Activated CD8-positive, alpha-beta memory T cell treated with anti-CD3 and anti-CD28 coated beads, Interleukin-2, amount 10 ng/mL, durations not matched to agents 7 days and 5 days (primary cell): ENCODE measurements at regions not wholly inside any gene's neighbourhood (a gene's known extent, or its start where the extent isn't known, plus 50 kb on each side); places are given as distances from the start of the nearest gene placed in this dataset.

Experiments
- ATAC-seq: fragments of 150-1000 bp; cut with Tn5 transposase; one replicate; pipeline ENCODE4 v1.10.0; 2021; ENCODE audit warnings: moderate library complexity
- CTCF ChIA-PET: fragments of 350-600 bp; sonication (Branson Sonifier 250); formaldehyde crosslinking; loops from one replicate; lab custom pipeline; 2021; ENCODE audit warnings: antibody characterized with exemption; lab: Charles Lee
- DNase-seq: peaks from one replicate; pipeline ENCODE4 v3.0.0-alpha.2; 2020
- H3K27ac Mint-ChIP-seq: one replicate; pipeline ENCODE4 v1.8.0; 2021; ENCODE audit warnings: mild to moderate bottlenecking, mixed read lengths
- H3K27me3 Mint-ChIP-seq: one replicate; pipeline ENCODE4 v1.8.0; 2021; ENCODE audit warnings: mixed read lengths
- H3K36me3 Mint-ChIP-seq: one replicate; pipeline ENCODE4 v1.8.0; 2021; ENCODE audit warnings: mild to moderate bottlenecking, mixed read lengths
- H3K4me1 Mint-ChIP-seq: one replicate; pipeline ENCODE4 v1.8.0; 2021; ENCODE audit warnings: mixed read lengths
- H3K4me3 Mint-ChIP-seq: one replicate; pipeline ENCODE4 v1.8.0; 2021; ENCODE audit warnings: mild to moderate bottlenecking, moderate library complexity, mixed read lengths
- H3K9me3 Mint-ChIP-seq: one replicate; pipeline ENCODE4 v1.8.0; 2022; ENCODE audit warnings: low read depth, mixed read lengths

GRCh38 chr13:33340631-33341030, 55.1 kb upstream of the STARD13 start:
- peaks cover 4% of the 10 kb centered on the region for H3K27me3 Mint-ChIP-seq
- CTCF ChIA-PET: no interaction called here
- DNase-seq: no peak

GRCh38 chr13:33341861-33342452, 56.4 kb upstream of the STARD13 start:
- no peak for DNase-seq
- CTCF ChIA-PET: no interaction called here
- H3K27me3 Mint-ChIP-seq: peaks cover 7% of the 10 kb centered on the region
- no peak overlapping the region for H3K27ac Mint-ChIP-seq
- H3K36me3 Mint-ChIP-seq: no peaks in the 10 kb centered on the region
- no peaks in the 10 kb centered on the region for H3K4me1 Mint-ChIP-seq
- no peak overlapping the region for H3K4me3 Mint-ChIP-seq
- ATAC-seq: no peak
- no peaks in the 10 kb centered on the region for H3K9me3 Mint-ChIP-seq

More at GRCh38 chr13:33340631-33341030, 55.1 kb upstream of the STARD13 start:
- H3K27ac Mint-ChIP-seq: no peak overlapping the region
- no peaks in the 10 kb centered on the region for H3K36me3 Mint-ChIP-seq
- no peaks in the 10 kb centered on the region for H3K4me1 Mint-ChIP-seq
- H3K9me3 Mint-ChIP-seq: no peaks in the 10 kb centered on the region
- no peak overlapping the region for H3K4me3 Mint-ChIP-seq
- ATAC-seq: no peak

- Mint-ChIP-seq H3K27me3 (peaks cover 29% of the 10 kb centered on the region), H3K4me1 (peaks cover 2% of the 10 kb centered on the region), H3K27ac (no peak overlapping the region), H3K36me3 (peaks cover 2% of the 10 kb centered on the region), H3K9me3 (no peaks in the 10 kb centered on the region), H3K4me3 (no peak overlapping the region)
- CTCF ChIA-PET: no interaction called here
- DNase-seq (no peak), ATAC-seq (no peak)
Measured at GRCh38 chr13:33345842-33346241, 60.3 kb upstream of the STARD13 start.

- peaks cover 46% of the 10 kb centered on the region for H3K27me3 Mint-ChIP-seq
- ATAC-seq (no peak), DNase-seq (no peak)
- peaks cover 2% of the 10 kb centered on the region for H3K36me3 Mint-ChIP-seq
- H3K27ac Mint-ChIP-seq: no peak overlapping the region
- H3K9me3 Mint-ChIP-seq: no peaks in the 10 kb centered on the region
- CTCF ChIA-PET: no interaction called here
- H3K4me1 Mint-ChIP-seq: peaks cover 2% of the 10 kb centered on the region
- no peak overlapping the region for H3K4me3 Mint-ChIP-seq
Measured at GRCh38 chr13:33347861-33348260, 62.3 kb upstream of the STARD13 start.

- CTCF ChIA-PET: no interaction called here
- no peak for DNase-seq
- no peak overlapping the region for H3K4me3 Mint-ChIP-seq
- ATAC-seq: no peak
- H3K36me3 Mint-ChIP-seq: peaks cover 2% of the 10 kb centered on the region
- H3K4me1 Mint-ChIP-seq: peaks cover 2% of the 10 kb centered on the region
- H3K27ac Mint-ChIP-seq: no peak overlapping the region
- H3K9me3 Mint-ChIP-seq: no peaks in the 10 kb centered on the region
- peaks cover 49% of the 10 kb centered on the region for H3K27me3 Mint-ChIP-seq
Measured at GRCh38 chr13:33348366-33348765, 62.8 kb upstream of the STARD13 start.

GRCh38 chr13:33349288-33349985, 63.9 kb upstream of the STARD13 start:
- Mint-ChIP-seq H3K4me1 (peaks cover 2% of the 10 kb centered on the region), H3K27me3 (peaks cover 49% of the 10 kb centered on the region), H3K36me3 (peaks cover 2% of the 10 kb centered on the region), H3K9me3 (no peaks in the 10 kb centered on the region), H3K4me3 (no peak overlapping the region), H3K27ac (no peak overlapping the region)
- DNase-seq (no peak), ATAC-seq (no peak)
- CTCF ChIA-PET: no interaction called here

GRCh38 chr13:33349986-33350826, 64.7 kb upstream of the STARD13 start:
- H3K27ac Mint-ChIP-seq: no peak overlapping the region
- H3K4me3 Mint-ChIP-seq: no peak overlapping the region
- peaks cover 51% of the 10 kb centered on the region for H3K27me3 Mint-ChIP-seq
- H3K4me1 Mint-ChIP-seq: peaks cover 2% of the 10 kb centered on the region
- H3K9me3 Mint-ChIP-seq: no peaks in the 10 kb centered on the region
- DNase-seq (no peak), ATAC-seq (no peak)
- peaks cover 2% of the 10 kb centered on the region for H3K36me3 Mint-ChIP-seq
- CTCF ChIA-PET: no interaction called here

GRCh38 chr13:33351319-33351718, 65.8 kb upstream of the STARD13 start:
- Mint-ChIP-seq H3K4me3 (no peak overlapping the region), H3K9me3 (no peaks in the 10 kb centered on the region), H3K4me1 (peaks cover 2% of the 10 kb centered on the region), H3K27ac (no peak overlapping the region), H3K36me3 (peaks cover 2% of the 10 kb centered on the region), H3K27me3 (peaks cover 54% of the 10 kb centered on the region)
- DNase-seq (no peak), ATAC-seq (no peak)
- CTCF ChIA-PET: no interaction called here

- ATAC-seq: no peak
Measured at GRCh38 chr13:33352041-33352440, 66.5 kb upstream of the STARD13 start.

GRCh38 chr13:33352526-33352925, 67.0 kb upstream of the STARD13 start:
- Mint-ChIP-seq H3K4me3 (no peak overlapping the region), H3K36me3 (peaks cover 2% of the 10 kb centered on the region), H3K9me3 (no peaks in the 10 kb centered on the region), H3K4me1 (peaks cover 2% of the 10 kb centered on the region), H3K27ac (no peak overlapping the region), H3K27me3 (peaks cover 54% of the 10 kb centered on the region)
- no peak for ATAC-seq
- CTCF ChIA-PET: no interaction called here
- DNase-seq: no peak

More at GRCh38 chr13:33352041-33352440, 66.5 kb upstream of the STARD13 start:
- Mint-ChIP-seq H3K4me3 (no peak overlapping the region), H3K9me3 (no peaks in the 10 kb centered on the region), H3K4me1 (peaks cover 2% of the 10 kb centered on the region), H3K27me3 (peaks cover 54% of the 10 kb centered on the region), H3K27ac (no peak overlapping the region), H3K36me3 (peaks cover 2% of the 10 kb centered on the region)
- DNase-seq: no peak
- CTCF ChIA-PET: no interaction called here

GRCh38 chr13:33353210-33353609, 67.7 kb upstream of the STARD13 start:
- Mint-ChIP-seq H3K9me3 (no peaks in the 10 kb centered on the region), H3K4me3 (no peak overlapping the region), H3K27me3 (peaks cover 52% of the 10 kb centered on the region), H3K36me3 (peaks cover 2% of the 10 kb centered on the region), H3K27ac (no peak overlapping the region), H3K4me1 (peaks cover 2% of the 10 kb centered on the region)
- CTCF ChIA-PET: no interaction called here
- ATAC-seq (no peak), DNase-seq (no peak)

GRCh38 chr13:33353646-33354045, 68.1 kb upstream of the STARD13 start:
- Mint-ChIP-seq H3K27ac (no peak overlapping the region), H3K36me3 (peaks cover 2% of the 10 kb centered on the region), H3K4me1 (peaks cover 2% of the 10 kb centered on the region), H3K4me3 (no peak overlapping the region), H3K27me3 (peaks cover 48% of the 10 kb centered on the region), H3K9me3 (no peaks in the 10 kb centered on the region)
- DNase-seq (no peak), ATAC-seq (no peak)
- CTCF ChIA-PET: no interaction called here

- CTCF ChIA-PET: interaction anchor here (0.6 kb wide), 1 partner anchor 653 kb away, joined by 3 read pairs; no protein-coding TSS in a partner anchor
- Mint-ChIP-seq H3K9me3 (no peaks in the 10 kb centered on the region), H3K36me3 (peaks cover 2% of the 10 kb centered on the region), H3K4me1 (peaks cover 2% of the 10 kb centered on the region), H3K4me3 (no peak overlapping the region), H3K27ac (no peak overlapping the region), H3K27me3 (peaks cover 35% of the 10 kb centered on the region)
- no peak for DNase-seq
- no peak for ATAC-seq
Measured at GRCh38 chr13:33355201-33355895, 69.8 kb upstream of the STARD13 start.
